Hippocampal formation (tissue), 2 donors: ENCODE measurements at regions not wholly inside any gene's neighbourhood (a gene's known extent, or its start where the extent isn't known, plus 50 kb on each side); places are given as distances from the start of the nearest gene placed in this dataset.

Experiments used
- DNase-seq, 2 donors: peaks; one replicate each; lab custom pipeline; 2025; lab: John Stamatoyannopoulos, UW

DNA sequence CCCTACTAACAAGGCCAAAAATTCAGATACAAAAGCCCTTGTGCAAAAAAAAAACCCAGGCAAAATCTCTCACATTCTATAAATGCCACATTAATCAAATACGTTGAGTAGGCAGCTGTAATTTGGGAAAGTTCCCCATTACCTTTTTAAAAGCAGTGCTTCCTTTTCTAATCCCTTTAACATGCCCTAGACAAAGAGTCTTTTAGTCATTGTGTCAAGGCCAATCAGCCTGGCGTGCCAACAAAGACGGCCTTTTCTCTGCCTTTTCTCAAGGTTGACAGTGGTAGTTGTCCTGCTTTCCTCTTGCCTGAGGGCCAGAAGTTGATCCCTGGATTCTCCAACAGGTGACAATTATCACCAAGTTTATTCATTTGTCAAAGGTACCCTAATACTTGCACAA is 62.5 kb upstream of the METAP2 start:
- no peak for DNase-seq

DNA sequence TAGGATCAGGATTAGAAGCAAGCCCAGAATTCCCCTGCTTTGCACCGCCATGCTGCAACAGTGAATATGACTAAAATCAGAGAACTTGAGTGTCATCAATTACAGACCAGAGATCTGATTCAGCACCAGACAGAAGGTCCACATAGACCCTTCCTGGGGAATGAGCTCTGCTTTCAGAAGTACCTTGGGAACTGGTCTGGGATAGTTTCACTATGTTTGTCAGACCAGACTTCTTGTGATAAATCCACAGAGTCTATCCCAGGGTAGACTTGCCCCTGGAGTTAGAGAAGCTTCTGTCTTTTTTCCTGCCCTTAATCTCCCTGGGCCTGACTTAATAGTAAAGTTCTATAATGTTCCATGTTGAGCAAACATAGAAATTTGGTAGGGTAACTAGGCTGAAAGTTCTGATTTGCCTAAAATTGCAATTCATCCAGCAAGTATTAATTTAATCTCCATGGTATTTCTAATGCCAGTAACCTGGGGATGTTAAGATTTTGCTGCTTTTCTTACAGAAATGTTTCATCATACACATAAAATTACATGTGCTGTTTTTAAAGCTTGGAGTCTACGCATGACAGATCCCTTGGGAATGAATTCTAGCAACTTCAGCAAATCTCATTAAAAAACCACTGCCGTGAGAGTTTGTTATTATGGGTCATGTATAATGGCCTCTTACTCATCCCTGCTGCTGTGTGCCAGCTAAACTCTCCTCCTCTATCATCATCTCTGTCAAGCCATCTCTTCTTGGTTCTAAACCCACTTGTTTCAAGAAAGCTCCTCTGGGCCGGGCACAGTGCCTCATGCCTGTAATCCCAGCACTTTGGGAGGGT is 61.3 kb upstream of the METAP2 start:
- no peak for DNase-seq

DNA sequence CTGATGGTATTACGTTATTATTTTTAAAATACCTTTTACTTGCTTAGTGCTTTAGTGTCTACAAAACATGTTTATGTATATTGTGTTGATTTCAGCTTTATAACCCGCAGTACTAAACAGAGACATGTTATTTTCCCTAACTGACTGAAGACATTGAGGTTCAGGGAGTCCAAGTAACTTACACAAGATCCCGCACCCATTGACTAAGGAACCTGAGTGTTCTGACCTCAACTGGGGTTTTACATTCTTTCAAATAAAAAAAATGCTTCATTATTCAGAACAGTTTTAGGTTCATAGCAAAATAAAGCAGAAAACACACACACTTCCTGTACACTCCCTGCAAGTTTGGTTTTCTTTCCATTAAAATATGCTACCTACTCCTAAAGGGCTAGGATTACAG is 60.4 kb upstream of the METAP2 start:
- no peak for DNase-seq

DNA sequence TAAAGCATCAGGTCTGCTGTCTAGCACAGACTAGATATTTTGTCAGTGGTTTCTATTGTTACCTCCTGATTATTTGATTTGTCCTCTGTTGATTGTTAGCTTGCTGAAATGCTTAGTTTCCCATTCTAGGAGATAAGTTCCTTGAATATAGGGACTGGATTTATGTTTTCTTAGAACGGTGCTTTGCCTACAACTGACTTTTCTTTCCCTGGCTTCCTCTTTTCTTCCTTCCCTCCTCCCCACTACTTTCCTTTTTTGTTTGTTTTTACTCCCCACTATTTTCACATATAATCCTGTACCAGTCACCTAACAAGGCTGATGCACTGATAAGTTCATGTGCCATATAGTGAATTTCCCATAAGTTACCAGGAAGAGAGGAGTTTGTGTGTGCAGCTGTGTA is 58.5 kb upstream of the METAP2 start:
- DNase-seq: no peak

DNA sequence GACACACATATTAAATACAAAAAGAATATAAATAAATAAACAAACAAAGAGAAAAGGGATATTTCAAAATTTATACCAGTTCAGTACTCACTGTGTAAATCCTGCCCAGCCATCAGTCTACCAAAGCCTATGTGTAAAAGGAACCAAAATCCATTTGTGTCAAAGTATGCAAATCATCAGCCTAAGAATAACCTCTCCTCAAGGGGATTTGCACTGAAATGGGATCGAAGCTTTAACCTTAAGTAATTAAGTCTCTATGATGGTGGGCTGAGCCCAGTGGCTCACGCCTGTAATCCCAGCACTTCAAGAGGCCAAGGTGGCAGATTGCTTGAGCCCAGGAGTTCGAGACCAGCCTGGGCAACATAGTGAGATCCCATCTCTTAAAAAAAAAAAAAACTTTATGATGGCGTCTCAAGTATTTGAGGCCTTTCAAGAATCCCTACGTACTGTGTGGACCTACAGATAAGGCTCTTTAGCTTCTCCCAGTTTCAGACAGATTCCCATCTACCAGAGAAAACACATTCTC is 57.8 kb upstream of the METAP2 start:
- DNase-seq: no peak

DNA sequence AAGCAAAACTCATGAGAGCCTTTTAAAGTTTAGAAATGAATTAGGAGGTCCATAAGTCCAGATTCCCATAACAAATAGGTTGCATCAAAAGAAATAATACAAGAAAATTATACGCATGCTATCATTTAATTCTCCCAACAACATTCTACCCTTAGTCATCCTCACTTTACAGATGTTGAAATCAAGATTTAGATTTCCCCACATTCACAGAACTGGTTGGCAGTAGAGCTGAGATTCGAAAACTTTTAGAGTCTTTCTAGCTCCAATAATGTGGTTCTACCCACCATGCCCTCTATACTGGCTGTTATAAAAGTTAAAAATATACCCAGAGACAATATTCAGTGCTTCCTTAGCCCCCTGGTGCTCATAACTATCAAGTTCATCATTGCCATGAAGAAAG is 56.6 kb upstream of the METAP2 start:
- DNase-seq: no peak

DNA sequence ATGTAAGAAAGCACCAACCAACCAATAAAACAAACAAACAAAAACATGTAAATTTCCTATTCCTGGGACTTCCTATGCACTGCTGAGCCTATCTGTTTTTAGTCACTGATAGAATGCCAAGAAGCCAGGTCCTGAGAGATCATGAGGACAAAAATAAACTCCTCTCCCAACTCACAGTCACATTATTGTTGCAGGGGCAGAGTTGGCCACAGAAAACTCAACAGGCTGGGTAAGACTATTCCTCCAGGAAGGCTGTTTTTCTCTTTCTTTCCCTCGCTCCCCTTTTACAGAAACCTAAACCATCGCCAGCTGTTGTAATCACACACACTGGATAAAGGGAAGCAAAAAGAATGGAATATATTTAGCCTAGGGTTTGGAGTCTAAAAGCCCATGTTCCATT is 55.8 kb upstream of the METAP2 start:
- DNase-seq: no peak
